Ascending aorta (tissue), 2 donors: ENCODE measurements at regions not wholly inside any gene's neighbourhood (a gene's known extent, or its start where the extent isn't known, plus 50 kb on each side); places are given as distances from the start of the nearest gene placed in this dataset.

Source experiments
- DNase-seq, 2 donors: peaks; one replicate each; pipeline ENCODE4 v3.0.0-alpha.2; 2019; ENCODE audit warnings: low spot score in 2 of 2
- H3K27ac ChIP-seq, 2 donors: fragments of 200-600 bp; sonication (generic); one replicate each; pipeline ENCODE4 v1.5.1; 2016 to 2017; ENCODE audit warnings: mild to moderate bottlenecking in 1 of 2
- H3K27me3 ChIP-seq: fragments of 200-600 bp; sonication (generic); one replicate; pipeline ENCODE4 v1.5.1; 2017
- H3K36me3 ChIP-seq, 2 donors: fragments of 200-600 bp; sonication (generic); one replicate each; pipeline ENCODE4 v1.5.1; 2016
- H3K4me1 ChIP-seq, 2 donors: fragments of 200-600 bp; sonication (generic); one replicate each; pipeline ENCODE4 v1.5.1; 2016 to 2017; ENCODE audit warnings: mild to moderate bottlenecking in 1 of 2
- H3K4me3 ChIP-seq, 2 donors: fragments of 200-600 bp; sonication (generic); one replicate each; pipeline ENCODE4 v1.5.1; 2016 to 2017; ENCODE audit warnings: mild to moderate bottlenecking in 1 of 2
- H3K9me3 ChIP-seq, 2 donors: fragments of 200-600 bp; sonication (generic); one replicate each; pipeline ENCODE4 v1.5.1; 2016
- intact Hi-C: fragments of 100-400 bp; cut with DNase I; formaldehyde crosslinking; loops from one replicate; pipeline ENCODE4 v1.15.1; 2023
- TF ChIP-seq, protein P1 (sequence below), 3 experiments: fragments of 200-600 bp in 2 of 3; fragments of 450-650 bp in 1 of 3; sonication (generic) in 2 of 3; IDR thresholded peaks; one replicate each; pipeline ENCODE4 v1.5.1; 2016 to 2019; ENCODE audit warnings: antibody characterized with exemption in 3 of 3, mild to moderate bottlenecking in 1 of 3, moderate library complexity in 1 of 3

DNA sequence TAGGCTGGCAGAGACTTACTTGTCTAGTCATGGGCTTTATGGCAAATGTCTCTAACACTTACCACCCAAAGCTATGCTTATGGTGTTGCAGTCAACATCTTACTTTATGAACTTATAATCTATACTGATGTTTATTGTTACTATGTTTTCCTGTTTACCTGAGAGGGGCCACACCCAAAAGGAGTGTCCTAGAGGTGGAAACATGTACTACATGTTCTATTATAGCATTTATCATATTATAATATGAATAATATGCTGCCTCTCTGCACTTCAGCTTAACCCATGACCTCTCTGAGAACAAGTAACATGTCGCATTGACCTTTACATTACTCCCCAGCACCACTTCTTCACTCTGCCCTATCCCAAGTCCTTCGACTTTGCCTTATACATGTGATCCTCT, 501.8 kb downstream of the ETNK1 start:
- Histone ChIP-seq H3K27ac (no peak overlapping the region), H3K27me3 (no peaks in the 10 kb centered on the region), H3K4me1 (no peaks in the 10 kb centered on the region), H3K4me3 (no peak overlapping the region), H3K9me3 (no peaks in the 10 kb centered on the region), H3K36me3 (no peaks in the 10 kb centered on the region)
- intact Hi-C loops: no loop called here
- no peak for DNase-seq
- TF ChIP-seq, protein P1, sequence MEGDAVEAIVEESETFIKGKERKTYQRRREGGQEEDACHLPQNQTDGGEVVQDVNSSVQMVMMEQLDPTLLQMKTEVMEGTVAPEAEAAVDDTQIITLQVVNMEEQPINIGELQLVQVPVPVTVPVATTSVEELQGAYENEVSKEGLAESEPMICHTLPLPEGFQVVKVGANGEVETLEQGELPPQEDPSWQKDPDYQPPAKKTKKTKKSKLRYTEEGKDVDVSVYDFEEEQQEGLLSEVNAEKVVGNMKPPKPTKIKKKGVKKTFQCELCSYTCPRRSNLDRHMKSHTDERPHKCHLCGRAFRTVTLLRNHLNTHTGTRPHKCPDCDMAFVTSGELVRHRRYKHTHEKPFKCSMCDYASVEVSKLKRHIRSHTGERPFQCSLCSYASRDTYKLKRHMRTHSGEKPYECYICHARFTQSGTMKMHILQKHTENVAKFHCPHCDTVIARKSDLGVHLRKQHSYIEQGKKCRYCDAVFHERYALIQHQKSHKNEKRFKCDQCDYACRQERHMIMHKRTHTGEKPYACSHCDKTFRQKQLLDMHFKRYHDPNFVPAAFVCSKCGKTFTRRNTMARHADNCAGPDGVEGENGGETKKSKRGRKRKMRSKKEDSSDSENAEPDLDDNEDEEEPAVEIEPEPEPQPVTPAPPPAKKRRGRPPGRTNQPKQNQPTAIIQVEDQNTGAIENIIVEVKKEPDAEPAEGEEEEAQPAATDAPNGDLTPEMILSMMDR (IDR thresholded peaks at IDR 0.05): no peak

DNA sequence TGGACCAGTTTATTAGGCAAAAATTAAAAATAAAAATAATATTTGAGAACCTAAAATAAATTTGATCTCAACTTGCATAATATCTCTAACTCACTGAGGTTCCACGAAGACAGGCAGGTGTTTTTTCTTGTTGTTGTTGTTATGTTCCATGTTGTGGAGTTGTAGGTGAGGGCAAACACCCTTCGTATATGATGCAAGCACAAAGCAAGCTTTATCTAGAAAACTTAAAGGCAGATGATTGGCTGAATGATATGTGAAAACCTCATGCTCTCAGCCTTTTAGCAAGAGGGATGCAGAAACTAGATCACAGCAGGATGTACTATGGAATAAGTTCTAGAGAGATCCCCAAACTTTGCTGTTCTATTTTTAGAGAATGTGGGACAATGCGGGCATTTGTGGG, 502.7 kb downstream of the ETNK1 start:
- intact Hi-C loops: no loop called here
- TF ChIP-seq, protein P1 (IDR thresholded peaks at IDR 0.05): no peak
- Histone ChIP-seq H3K9me3 (no peaks in the 10 kb centered on the region), H3K27me3 (no peaks in the 10 kb centered on the region), H3K4me1 (no peaks in the 10 kb centered on the region), H3K27ac (no peak overlapping the region), H3K4me3 (no peak overlapping the region), H3K36me3 (no peaks in the 10 kb centered on the region)
- no peak for DNase-seq

DNA sequence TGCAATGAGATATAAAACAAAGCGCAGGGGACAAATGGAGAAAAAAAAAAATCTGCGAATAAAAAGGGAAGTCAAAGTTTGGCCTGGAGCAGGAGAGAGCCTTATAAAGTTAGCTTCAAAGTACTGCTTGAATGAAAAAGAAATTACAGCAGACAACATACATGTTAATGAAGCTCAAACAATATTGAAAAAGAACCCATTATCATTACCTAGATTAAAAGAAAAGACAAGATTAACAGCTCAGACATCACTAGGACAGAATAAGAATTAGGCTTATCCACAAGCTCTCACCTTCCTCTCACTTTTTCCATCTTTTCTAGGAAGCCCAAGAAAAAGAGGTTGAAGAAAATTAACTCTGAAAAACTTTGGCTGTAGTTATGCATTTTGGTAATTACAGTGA, 503.5 kb downstream of the ETNK1 start:
- Histone ChIP-seq H3K4me1 (no peaks in the 10 kb centered on the region), H3K36me3 (no peaks in the 10 kb centered on the region), H3K27ac (no peak overlapping the region), H3K27me3 (no peaks in the 10 kb centered on the region), H3K9me3 (no peaks in the 10 kb centered on the region), H3K4me3 (no peak overlapping the region)
- intact Hi-C loops: no loop called here
- DNase-seq: no peak
- TF ChIP-seq, protein P1 (IDR thresholded peaks at IDR 0.05): no peak

DNA sequence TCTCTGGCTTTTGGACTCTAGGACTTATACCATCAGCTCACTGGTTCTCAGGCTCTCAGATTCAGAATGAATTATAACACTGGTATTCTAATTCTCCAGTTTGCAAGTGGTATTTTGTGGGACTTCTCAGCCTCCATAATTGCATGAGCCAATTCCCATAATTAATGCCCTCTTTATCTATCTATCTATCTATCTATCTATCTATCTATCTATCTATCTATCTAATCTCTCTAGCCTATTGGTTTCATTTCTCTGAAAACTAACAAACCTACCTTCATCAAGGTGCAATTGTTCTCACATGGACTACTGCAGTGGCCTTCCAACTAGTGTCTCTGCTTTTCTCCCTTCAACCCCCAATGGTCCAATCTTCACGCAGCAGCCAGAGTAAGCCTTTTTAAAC, 507.4 kb downstream of the ETNK1 start:
- no peaks in the 10 kb centered on the region for H3K27me3 ChIP-seq
- no peak overlapping the region for H3K27ac ChIP-seq
- H3K36me3 ChIP-seq: no peaks in the 10 kb centered on the region
- intact Hi-C loops: no loop called here
- no peak overlapping the region for H3K4me3 ChIP-seq
- TF ChIP-seq, protein P1 (IDR thresholded peaks at IDR 0.05): no peak
- H3K4me1 ChIP-seq: no peaks in the 10 kb centered on the region
- no peaks in the 10 kb centered on the region for H3K9me3 ChIP-seq
- DNase-seq: no peak

DNA sequence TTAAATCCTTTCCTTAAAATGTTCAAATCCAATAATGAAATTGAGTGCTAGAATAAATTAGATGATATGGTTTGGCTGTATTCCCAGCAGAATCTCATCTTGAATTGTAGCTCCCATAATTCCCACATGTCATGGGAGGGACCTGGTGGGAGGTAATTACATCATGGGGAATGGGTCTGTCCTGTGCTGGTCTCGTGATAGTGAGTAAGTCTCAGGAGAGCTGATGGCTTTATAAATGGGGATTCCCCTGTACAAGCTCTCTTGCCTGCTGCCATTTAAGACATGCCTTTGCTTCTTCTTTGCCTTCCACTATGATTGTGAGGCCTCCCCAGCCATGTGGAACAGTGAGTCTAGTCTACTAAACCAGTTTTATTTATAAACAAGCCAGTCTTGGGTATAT, 508.5 kb downstream of the ETNK1 start:
- Histone ChIP-seq H3K9me3 (no peaks in the 10 kb centered on the region), H3K27ac (no peak overlapping the region), H3K4me1 (no peaks in the 10 kb centered on the region), H3K27me3 (no peaks in the 10 kb centered on the region), H3K36me3 (no peaks in the 10 kb centered on the region), H3K4me3 (no peak overlapping the region)
- intact Hi-C loops: no loop called here
- no peak for DNase-seq
- TF ChIP-seq, protein P1 (IDR thresholded peaks at IDR 0.05): no peak

DNA sequence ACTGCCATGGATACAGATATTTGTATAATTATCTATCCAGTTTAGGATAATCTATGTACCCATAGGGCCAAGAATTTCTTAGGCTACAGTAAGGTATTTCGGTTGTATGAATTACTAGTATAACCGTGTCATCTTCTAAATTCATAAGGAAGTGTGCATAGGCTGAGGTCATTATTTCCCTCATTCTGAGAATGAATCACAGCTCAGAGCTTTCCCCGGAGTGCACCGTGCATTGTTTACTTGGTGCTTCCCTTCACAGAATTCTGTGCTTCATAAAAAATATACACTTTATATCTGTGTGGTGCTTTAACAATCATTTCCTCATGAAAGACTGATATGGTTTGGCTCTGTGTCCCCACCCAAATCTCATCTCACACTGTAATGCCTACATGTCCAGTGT, 514.1 kb downstream of the ETNK1 start:
- no peaks in the 10 kb centered on the region for H3K36me3 ChIP-seq
- H3K27ac ChIP-seq: no peak overlapping the region
- no peaks in the 10 kb centered on the region for H3K9me3 ChIP-seq
- no peak for DNase-seq
- H3K27me3 ChIP-seq: no peaks in the 10 kb centered on the region
- peaks cover 0 to 4% of the 10 kb centered on the region in 2 donors for H3K4me1 ChIP-seq
- TF ChIP-seq, protein P1 (IDR thresholded peaks at IDR 0.05): no peak
- no peak overlapping the region for H3K4me3 ChIP-seq
- intact Hi-C loops: no loop called here
